NCI-H2107 treated with DMSO at 0.1 percent for 48 hours (cell line): ENCODE measurements at regions not wholly inside any gene's neighbourhood (a gene's known extent, or its start where the extent isn't known, plus 50 kb on each side); places are given as distances from the start of the nearest gene placed in this dataset.

Experiments
- DNase-seq: peaks from one replicate; lab custom pipeline; 2025; ENCODE audit not compliant: unreplicated experiment; lab: John Stamatoyannopoulos, UW

DNA sequence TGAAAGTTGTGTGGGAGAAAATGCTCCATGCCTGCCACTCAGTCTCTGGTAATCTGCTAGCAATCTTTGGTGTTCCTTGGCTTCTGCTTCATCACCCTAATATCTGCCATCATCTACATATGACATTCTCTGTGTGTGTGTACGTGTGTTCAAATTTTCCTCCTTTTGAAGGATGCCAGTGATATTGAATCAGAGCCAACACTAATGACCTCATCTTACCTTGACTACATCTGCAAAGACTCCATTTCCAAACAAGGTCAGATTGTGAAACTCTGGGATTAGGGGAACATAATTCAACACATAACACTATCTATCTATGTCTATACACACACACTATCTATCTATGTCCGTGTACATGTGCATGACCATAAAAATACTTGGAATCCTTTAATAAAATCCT is 81.4 kb upstream of the IRS2 start:
- DNase-seq: no peak

DNA sequence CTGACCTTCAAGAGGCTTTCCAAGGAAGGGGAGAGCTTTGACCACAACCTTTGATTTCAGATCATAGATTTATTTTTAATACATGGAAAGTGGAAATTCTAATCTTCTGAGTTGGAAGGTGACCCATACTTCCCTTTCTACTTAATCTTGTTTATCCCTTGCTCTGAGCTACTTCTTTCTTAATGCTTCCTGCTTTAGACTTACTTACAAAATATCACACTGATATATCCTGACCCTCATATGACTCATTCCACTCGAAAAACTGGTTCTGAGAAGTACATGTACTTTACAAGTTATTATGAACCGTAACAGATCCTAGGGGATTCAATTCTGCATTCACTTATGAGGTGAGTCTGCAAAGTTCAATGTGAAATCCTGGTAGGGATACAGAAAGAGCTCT is 76.2 kb upstream of the IRS2 start:
- DNase-seq: no peak

DNA sequence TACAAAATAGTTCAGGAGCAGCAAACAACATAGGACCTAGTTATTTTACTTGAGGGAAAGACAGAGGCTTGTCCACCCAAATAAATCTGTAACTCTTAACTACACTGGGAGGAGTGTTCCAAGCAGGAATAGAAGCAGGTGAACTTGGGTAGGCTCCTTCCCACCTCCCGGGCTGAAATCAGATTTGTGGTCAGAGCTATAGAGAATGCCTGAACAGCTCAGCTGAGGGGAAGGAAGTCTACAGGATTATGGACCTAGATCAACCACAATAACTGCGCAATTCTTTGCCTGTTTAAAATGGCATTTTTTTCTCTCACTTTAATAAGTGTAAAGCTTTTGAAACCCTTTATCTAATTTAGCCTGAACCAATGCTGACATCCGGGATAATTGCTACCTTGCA is 73.5 kb upstream of the IRS2 start:
- DNase-seq: no peak

DNA sequence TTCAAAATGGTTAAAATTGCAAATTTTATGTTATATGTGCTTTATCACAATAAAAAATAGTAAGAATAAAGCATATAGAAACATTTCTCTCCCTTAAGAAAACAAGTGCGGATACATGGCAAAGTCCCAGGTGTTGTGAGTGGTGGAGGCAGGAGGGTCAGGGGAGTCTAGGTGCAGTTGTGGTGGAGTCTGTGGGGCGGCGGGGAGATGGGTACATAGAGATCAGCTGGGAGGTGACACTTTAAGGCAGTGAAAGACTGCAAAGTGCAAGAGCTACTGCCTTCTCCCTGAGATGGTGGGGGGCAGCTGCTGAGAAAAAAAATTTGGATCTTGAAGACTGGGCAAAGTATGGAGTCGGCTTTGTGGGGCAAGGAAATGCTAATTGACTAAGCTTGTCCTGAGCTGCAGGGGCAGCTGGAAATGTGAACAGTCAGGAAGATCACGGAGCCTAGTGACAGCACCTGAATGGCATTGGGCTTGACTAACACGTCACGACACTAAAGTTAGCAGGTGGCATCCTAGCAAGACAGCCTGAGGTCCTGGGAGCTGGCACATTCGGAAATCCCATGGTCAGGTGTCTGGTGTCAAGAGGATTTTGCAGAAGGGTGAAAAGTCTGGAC is 72.9 kb upstream of the IRS2 start:
- no peak for DNase-seq

DNA sequence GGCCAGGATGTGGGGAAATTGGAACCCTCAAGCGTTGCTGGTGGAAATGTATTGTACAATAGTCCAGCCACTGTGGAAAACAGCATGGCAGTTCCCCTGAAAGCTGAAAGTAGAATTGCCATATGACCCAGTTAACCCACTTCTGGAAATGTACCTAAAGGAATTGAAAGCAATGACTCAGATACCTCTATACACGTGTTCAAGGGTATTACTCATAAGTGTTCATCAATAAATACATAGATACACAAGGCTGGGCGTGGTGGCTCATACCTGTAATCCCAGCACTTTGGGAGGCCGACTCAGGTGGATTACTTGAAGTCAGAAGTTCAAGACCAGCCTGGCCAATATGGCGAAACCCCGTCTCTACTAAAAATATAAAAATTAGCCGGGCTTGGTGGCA is 71.9 kb upstream of the IRS2 start:
- DNase-seq: no peak

DNA sequence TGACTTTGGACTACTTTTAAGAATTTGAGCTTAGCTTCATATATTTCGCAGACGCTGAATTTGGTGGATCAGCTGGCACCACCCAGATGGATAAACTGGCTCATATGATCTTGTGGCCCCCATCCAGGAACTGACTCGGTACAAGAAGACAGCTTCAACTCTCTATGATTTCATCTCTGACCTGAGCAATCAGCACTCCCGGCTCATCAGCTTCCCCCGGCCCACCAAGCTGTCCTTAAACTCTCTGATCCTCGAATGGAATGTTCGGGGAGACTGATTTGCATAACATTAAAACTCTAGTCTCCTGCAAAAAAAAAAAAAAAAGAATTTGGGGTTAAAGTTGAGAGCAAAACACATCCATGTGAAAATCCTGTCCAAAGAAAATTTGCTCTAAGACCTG is 71.4 kb upstream of the IRS2 start:
- DNase-seq: no peak

DNA sequence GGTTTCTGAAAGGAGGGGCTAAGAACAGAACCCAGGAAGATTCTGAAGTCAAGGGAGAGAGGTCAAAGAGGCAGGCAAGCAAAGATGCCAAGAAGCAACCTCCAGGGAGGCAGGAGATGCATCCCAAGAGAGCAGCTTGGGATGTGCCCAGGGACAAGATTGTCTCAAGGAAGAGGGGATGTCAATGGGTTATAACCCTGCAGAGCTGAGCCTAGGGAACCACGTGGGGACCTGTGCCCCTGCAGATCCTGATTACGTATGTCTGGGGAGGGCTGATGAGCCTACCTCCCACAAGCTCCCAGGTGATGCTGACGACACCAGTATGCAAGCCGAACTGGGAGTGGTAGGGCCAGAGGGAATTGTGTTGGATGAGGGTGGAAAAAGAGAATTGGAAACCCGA is 70.9 kb upstream of the IRS2 start:
- DNase-seq: no peak

DNA sequence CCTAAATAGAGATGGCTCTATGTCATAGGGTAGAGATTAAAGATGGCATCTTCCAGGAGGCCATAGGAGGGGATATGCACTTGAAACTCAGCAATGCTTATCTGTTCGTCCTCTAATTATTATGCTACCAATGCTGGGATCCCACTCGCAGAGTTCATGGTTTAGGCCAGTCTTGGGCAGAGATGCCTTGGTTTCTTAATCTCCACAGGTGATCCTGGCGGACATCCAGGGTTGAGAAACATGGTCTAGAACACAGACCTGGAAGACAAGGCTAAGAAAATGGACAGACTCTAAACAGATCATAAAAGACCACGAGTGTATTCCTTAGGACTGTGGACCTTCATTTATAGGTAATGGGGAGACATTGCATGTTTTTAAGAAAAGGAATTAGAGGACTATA is 70.0 kb upstream of the IRS2 start:
- DNase-seq: no peak

DNA sequence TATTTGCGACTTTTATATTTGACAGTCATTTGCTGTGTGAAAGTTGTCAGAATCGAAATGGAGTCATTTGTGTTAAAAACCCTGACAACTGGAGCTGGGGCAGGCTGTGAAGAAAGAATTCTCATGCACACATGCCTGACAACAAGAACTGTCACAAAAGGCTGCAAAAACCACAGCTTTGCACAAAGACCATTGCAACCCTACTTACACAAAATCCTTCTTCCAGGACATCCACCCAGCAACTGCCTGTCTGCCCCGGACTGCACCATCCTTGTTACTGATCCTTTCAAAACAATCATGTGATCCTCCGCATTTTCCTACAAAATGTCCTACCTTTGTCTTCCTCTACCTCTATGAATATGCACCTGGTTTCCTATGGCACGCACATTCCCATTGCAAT is 66.8 kb upstream of the IRS2 start:
- DNase-seq: no peak

DNA sequence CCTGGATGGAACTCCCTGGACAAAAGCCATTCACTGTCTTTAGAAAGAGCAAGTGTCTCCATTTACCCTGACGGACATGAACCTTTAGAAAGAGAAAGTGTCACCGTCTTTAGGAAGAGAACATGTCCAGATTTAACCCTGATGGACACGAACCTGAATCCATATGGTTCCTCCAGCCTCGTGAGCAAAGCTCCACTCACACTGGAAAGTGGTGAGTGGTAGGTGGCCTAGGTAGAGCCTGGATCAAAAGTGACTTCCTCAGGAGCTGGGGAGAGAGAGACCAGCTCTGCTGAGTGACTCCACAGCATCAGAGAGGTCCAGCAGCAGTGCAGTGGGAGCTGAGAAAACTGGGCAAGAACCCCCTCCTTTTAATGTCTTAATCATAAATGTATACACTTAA is 59.8 kb upstream of the IRS2 start:
- DNase-seq: no peak

DNA sequence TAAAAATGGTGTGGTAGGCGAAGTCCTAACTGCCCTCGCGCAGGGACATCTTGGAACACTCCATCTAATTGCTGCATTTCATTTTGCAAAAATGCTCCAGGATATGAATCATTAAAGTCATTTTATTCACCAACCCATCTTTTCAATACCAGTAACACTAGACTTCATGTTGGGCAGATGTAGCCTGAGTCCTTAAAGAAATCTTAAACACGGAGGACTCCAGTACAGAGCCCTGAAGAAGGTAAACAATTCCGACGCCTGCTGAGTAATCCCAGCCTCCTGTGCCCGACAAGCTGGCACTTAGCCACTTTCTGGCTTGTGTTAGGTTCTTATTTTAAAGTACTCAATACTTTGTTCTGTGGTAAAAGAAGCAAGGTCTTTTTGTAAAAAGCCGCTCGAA is 58.0 kb upstream of the IRS2 start:
- no peak for DNase-seq

DNA sequence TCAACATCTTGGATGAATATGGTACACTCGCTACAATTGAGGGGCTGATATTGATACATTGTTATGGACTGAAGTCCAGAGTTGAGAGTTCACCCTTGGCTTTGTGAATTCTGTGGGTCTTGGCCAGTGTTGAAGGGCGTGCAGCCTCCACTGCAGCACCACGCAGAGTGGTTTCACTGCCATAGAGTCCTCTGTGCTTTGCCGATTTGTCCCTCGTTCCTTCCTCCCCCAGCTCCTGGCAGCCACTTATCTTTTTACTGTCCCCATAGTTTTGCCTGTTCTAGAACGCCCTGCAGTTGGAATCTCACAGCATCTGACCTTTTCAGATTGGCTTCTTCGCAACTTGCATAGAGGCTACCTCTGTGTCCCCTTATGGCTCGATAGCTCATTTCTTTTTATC is 57.3 kb upstream of the IRS2 start:
- DNase-seq: no peak

DNA sequence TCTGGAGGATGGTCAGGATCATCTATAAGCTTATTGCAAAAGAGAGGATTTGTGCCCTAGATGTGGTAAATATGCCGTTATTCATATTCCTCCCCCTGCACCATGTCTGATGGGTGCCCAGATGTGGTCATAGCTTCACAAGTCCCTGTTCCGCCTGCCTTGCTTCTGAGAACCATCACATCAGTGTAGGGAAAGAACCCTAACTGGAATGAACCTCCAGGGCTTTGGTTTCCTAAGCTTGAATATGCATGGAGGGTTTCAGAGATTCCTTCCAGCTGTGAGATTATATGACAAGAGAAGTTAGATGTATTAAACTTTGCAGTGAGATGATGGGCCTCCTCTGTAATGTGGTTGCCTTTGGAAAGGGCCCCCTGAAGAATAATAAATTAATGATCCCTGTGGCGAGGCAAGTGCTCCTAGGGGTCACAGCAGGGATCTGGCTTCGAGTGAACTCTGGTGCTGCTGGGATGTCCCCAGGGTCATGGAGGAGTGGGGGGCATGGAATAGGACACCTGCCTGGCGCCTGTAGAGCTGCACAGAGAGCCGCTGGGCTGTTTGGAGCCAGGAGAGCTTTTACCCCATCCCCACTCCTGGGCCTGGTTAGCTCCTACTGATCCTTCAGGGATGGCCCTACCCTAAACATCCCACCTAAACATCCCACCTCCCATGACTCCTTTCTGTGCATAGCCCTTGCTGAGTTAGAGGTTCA is 56.0 kb upstream of the IRS2 start:
- DNase-seq: no peak

DNA sequence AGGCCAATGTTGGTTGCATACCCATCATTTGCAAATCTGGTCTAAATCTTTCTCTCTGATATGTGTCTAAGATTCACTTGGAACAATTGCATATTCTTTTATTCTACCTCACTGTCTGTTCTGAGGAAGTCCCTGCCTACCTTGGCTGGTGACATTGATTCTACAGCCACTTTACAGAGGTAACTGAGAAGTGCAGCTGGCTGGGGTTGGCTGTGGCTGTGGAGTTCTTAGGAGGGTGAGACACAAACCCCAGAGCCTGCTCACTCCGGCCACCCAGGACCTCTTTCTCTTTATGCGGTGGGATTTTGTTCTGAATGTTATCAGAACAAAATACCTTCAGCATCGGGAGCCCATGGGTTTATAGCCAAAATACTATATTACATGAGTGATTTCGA is 54.5 kb upstream of the IRS2 start:
- no peak for DNase-seq

DNA sequence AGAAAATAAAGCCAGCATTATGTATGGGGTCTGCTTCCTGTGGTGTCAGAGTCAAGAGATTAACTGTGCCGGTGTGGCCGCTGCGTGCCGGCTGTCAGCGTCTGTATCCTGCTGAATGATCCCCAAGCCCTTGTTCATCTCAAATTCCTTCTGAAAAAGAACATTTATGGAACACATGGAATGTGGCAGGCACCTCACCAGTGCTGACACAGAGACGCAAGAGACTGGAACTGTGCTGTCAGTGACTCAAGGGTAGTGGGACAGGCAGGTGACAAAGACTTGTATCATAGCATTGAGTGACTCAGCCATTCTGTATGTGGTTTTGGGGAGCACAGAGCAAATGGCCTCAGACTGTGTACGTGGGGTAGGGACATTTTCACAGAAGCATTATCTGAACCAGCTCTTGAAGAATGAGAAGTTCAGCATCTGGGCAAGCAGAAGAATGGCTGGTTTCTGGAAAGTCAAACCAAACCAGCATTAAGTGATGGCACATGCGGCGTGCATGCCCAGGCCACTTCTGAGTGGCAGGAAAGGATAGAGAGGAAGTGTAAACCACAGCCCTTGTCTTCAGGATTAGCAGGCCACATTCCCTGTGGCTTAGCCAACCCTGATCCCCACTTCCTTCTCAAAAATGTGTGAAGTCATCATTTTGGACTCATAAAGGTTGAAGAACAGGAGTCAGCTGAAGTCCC is 54.0 kb upstream of the IRS2 start:
- DNase-seq: no peak

DNA sequence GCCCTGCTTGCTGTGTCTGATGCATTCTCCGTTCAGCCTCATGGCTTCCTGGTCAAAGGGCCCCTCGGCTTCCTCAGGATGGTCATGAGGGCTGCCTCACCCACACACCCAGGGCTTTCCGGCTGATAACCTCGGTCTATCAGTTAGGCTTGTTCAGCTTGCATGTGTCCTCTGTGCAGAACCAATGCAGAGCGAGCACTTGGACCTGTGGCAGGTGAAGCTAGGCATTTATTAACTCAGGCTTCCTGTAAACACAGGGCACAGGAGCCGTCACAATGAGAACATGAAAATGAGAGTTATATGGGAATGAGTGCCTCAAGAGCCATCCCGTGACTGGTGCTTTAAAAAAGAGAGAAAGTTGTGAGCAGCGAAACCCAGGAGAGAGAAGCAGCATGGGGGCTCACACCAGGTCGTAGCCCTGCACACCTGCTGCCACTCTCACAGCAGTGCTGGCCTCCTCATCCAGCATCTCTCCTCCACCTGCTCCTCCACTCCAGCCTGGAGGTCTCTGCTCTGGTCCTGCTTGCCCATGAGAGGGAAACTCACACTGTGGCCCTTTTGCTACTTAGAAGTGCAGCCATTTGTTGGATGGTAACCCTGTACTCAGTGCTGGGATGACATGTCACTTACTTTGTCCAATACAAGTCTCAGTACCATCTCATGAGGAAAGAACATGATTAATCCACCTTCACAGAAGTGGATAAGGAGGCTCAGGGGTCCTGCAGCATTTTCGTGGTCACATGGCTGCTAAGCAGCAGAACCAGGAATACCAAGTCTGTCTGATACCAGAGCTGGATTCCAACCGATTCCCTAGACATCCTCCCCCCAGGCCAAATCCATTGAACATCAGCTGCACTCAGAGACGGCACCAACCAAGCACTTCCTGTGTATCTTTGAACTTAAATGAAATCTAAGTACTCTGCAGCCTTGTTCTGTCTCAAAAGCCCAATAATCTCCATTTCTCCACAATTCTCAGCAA is 50.5 kb upstream of the IRS2 start:
- DNase-seq: no peak
